ENCODE measurements at regions not wholly inside any gene's neighbourhood (a gene's known extent, or its start where the extent isn't known, plus 50 kb on each side); places are given as distances from the start of the nearest gene placed in this dataset.

DNA sequence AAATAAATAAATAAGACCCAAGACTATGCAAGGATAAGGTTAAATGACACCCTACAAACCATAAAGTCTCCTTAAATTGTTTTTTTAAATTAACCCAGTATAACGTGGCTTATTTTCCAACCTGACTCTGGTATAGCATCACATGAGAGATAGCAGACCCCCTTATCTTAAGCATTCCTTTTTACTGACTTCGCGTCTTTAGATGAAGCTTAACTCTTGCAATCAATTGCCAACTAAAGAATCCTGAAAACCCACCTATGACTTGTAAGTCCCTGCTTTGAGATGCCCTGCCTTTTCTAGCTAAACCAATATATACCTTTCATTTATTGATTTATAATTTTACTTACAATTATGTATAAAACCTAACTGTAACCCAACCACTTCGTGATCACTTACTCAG is 57.1 kb upstream of the RAB12 start:
- DNase-seq (ENCODE audit: low read depth, low spot score) (no peak), FAIRE-seq (no peak)
- no peaks in the 10 kb centered on the region for H3K36me3 ChIP-seq (ENCODE audit: control insufficient read depth in 2 of 2, extremely low read depth in 1 of 2, insufficient read depth in 2 of 2, low read length in 2 of 2)
- no peak for TF ChIP-seq FOS (IDR thresholded peaks at IDR 0.05; ENCODE audit: borderline replicate concordance, insufficient read depth, low read length)
- no peak for TF ChIP-seq MAX (IDR thresholded peaks at IDR 0.05; ENCODE audit: insufficient read depth, insufficient read length)
- no peak for TF ChIP-seq MYC (IDR thresholded peaks at IDR 0.05; ENCODE audit: low read depth, low read length)
- no peak for TF ChIP-seq JUN (IDR thresholded peaks at IDR 0.05; ENCODE audit: borderline replicate concordance, insufficient read depth, insufficient read length, low read depth)
- TF ChIP-seq EZH2 (IDR thresholded peaks at IDR 0.05; ENCODE audit: borderline replicate concordance, low read depth, low read length, severe bottlenecking): no peak
- TF ChIP-seq GATA2 (IDR thresholded peaks at IDR 0.05; ENCODE audit: insufficient read depth, insufficient read length, low read depth, low read length): no peak
- H3K9me3 ChIP-seq (replicated peaks; ENCODE audit: control insufficient read depth, insufficient read depth, low read length): no peaks in the 10 kb centered on the region
- dilution Hi-C loops (cut with MboI; ENCODE audit: extremely low pct_ligation_motif_present, low sequenced_read_pairs) (no loop called here), intact Hi-C loops (cut with micrococcal nuclease) (no loop called here)
- no peak overlapping the region for H3K27ac ChIP-seq (ENCODE audit: insufficient read depth, low read depth, low read length)
- H3K27me3 ChIP-seq (ENCODE audit: control insufficient read depth in 2 of 2, insufficient read depth in 2 of 2, low read length in 2 of 2): no peaks in the 10 kb centered on the region
- H3K4me3 ChIP-seq (replicated peaks in 1 of 3; ENCODE audit: insufficient read depth in 1 of 3, low read depth in 1 of 3, low read length in 3 of 3): no peak overlapping the region
- ChIA-PET POLR2A (no interaction called here), CTCF (no interaction called here)
- H4K20me1 ChIP-seq (replicated peaks; ENCODE audit: control insufficient read depth, extremely low read depth, insufficient read depth, low read length): no peaks in the 10 kb centered on the region
- no peak overlapping the region for H2AFZ ChIP-seq (ENCODE audit: low read depth, low read length)
- no peak overlapping the region for H3K9ac ChIP-seq (replicated peaks; ENCODE audit: extremely low read depth, insufficient read depth, low read length)
- H3K4me2 ChIP-seq (ENCODE audit: insufficient read depth, low read length): no peak overlapping the region
- H3K4me1 ChIP-seq (ENCODE audit: control insufficient read depth, extremely low read depth, insufficient read depth, low read length): no peaks in the 10 kb centered on the region
- no peaks in the 10 kb centered on the region for H3K9me1 ChIP-seq (replicated peaks; ENCODE audit: control insufficient read depth, extremely low read depth, insufficient read depth, low read length)
- no TSS peak for BruUV-seq (replicated peaks)
- no peaks in the 10 kb centered on the region for H3K79me2 ChIP-seq (ENCODE audit: control insufficient read depth, insufficient read depth, low read length)

- H3K27me3 ChIP-seq (ENCODE audit: control insufficient read depth in 2 of 2, insufficient read depth in 2 of 2, low read length in 2 of 2): no peaks in the 10 kb centered on the region
- no peaks in the 10 kb centered on the region for H3K79me2 ChIP-seq (ENCODE audit: control insufficient read depth, insufficient read depth, low read length)
- H2AFZ ChIP-seq (ENCODE audit: low read depth, low read length): no peak overlapping the region
- H3K4me2 ChIP-seq (ENCODE audit: insufficient read depth, low read length): no peak overlapping the region
- dilution Hi-C loops (cut with MboI; ENCODE audit: extremely low pct_ligation_motif_present, low sequenced_read_pairs) (no loop called here), intact Hi-C loops (cut with micrococcal nuclease) (no loop called here)
- no peak overlapping the region for H3K27ac ChIP-seq (ENCODE audit: insufficient read depth, low read depth, low read length)
- ChIA-PET CTCF (no interaction called here), POLR2A (no interaction called here)
- H3K9me1 ChIP-seq (replicated peaks; ENCODE audit: control insufficient read depth, extremely low read depth, insufficient read depth, low read length): no peaks in the 10 kb centered on the region
- H3K9ac ChIP-seq (replicated peaks; ENCODE audit: extremely low read depth, insufficient read depth, low read length): no peak overlapping the region
- H3K9me3 ChIP-seq (replicated peaks; ENCODE audit: control insufficient read depth, insufficient read depth, low read length): no peaks in the 10 kb centered on the region
- no peaks in the 10 kb centered on the region for H3K4me1 ChIP-seq (ENCODE audit: control insufficient read depth, extremely low read depth, insufficient read depth, low read length)
- no peak for FAIRE-seq
- no peak for DNase-seq (ENCODE audit: low read depth, low spot score)
- no peaks in the 10 kb centered on the region for H3K36me3 ChIP-seq (ENCODE audit: control insufficient read depth in 2 of 2, extremely low read depth in 1 of 2, insufficient read depth in 2 of 2, low read length in 2 of 2)
- TF ChIP-seq MYC (IDR thresholded peaks at IDR 0.05; ENCODE audit: low read depth, low read length) (no peak), EZH2 (IDR thresholded peaks at IDR 0.05; ENCODE audit: borderline replicate concordance, low read depth, low read length, severe bottlenecking) (no peak), JUN (IDR thresholded peaks at IDR 0.05; ENCODE audit: borderline replicate concordance, insufficient read depth, insufficient read length, low read depth) (no peak), POLR2AphosphoS5 (IDR thresholded peaks at IDR 0.05; ENCODE audit: insufficient read depth, low read depth, low read length) (no peak)
- no peaks in the 10 kb centered on the region for H4K20me1 ChIP-seq (replicated peaks; ENCODE audit: control insufficient read depth, extremely low read depth, insufficient read depth, low read length)
- no peak overlapping the region for H3K4me3 ChIP-seq (replicated peaks in 1 of 3; ENCODE audit: insufficient read depth in 1 of 3, low read depth in 1 of 3, low read length in 3 of 3)
- BruUV-seq (replicated peaks): no TSS peak
Measured at GRCh38 chr18:8554354-8554753, 54.9 kb upstream of the RAB12 start.
